Gastrocnemius medialis (tissue), 4 donors: ENCODE measurements at regions not wholly inside any gene's neighbourhood (a gene's known extent, or its start where the extent isn't known, plus 50 kb on each side); places are given as distances from the start of the nearest gene placed in this dataset.

ENCODE experiments used
- POLR2A ChIP-seq, 2 donors: fragments of 450-650 bp; IDR thresholded peaks; one replicate each; pipeline ENCODE4 v1.6.1; 2017; ENCODE audit warnings: antibody characterized with exemption in 2 of 2, mild to moderate bottlenecking in 2 of 2, moderate library complexity in 2 of 2
- TF ChIP-seq, protein P1 (sequence below), 5 experiments: fragments of 450-650 bp in 3 of 5; fragments of 200-600 bp in 2 of 5; sonication (generic) in 2 of 5; IDR thresholded peaks in 4 of 5; conservative IDR thresholded peaks in 1 of 5; 1 replicate in 4 of 5; 2 replicates in 1 of 5; pipeline ENCODE4 v1.5.1; 2016 to 2019; ENCODE audit warnings: antibody characterized with exemption in 5 of 5, mild to moderate bottlenecking in 3 of 5, moderate library complexity in 3 of 5

DNA sequence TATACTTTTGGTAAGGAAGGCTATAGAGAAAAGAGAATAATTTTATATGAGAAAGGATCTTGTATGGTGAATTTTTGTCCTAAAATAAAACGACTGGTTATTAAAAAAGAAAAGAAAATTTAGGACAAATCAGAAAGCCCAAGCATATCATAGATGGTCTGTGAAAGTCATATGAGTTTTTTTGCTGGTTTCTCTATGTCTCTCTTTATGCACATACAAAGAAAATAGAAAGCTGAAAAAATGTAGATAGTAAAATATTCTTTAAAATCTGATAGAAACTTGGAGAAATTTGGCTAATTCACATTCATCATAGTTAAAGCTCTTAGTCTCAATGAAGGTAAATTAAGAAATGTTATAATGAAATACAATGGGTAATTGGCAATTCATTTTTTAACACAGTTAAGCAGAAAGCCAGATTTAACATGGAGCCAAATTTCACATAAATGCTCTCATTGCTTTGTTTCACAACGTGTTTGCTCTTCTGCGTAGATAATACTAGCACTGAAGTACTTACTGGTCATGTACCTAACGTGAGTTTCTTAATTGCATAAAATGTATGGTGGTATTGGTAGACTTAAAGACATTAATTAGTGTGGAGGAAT, 621.5 kb upstream of the ATXN8OS start:
- TF ChIP-seq, protein P1, sequence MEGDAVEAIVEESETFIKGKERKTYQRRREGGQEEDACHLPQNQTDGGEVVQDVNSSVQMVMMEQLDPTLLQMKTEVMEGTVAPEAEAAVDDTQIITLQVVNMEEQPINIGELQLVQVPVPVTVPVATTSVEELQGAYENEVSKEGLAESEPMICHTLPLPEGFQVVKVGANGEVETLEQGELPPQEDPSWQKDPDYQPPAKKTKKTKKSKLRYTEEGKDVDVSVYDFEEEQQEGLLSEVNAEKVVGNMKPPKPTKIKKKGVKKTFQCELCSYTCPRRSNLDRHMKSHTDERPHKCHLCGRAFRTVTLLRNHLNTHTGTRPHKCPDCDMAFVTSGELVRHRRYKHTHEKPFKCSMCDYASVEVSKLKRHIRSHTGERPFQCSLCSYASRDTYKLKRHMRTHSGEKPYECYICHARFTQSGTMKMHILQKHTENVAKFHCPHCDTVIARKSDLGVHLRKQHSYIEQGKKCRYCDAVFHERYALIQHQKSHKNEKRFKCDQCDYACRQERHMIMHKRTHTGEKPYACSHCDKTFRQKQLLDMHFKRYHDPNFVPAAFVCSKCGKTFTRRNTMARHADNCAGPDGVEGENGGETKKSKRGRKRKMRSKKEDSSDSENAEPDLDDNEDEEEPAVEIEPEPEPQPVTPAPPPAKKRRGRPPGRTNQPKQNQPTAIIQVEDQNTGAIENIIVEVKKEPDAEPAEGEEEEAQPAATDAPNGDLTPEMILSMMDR (IDR thresholded peaks at IDR 0.05 in 4 of 5, conservative IDR thresholded peaks at IDR 0.05 in 1 of 5): no peak
- TF ChIP-seq POLR2A (IDR thresholded peaks at IDR 0.05): no peak
